ENCODE measurements at regions not wholly inside any gene's neighbourhood (a gene's known extent, or its start where the extent isn't known, plus 50 kb on each side); places are given as distances from the start of the nearest gene placed in this dataset.

GRCh38 chr10:63972949-63973827 is 452.0 kb downstream of the REEP3 start:
- TF ChIP-seq BACH2 (CRISPR knock-in tag; IDR thresholded peaks at IDR 0.05; ENCODE audit: borderline replicate concordance), result no peak
- TF ChIP-seq PATZ1 (CRISPR knock-in tag; IDR thresholded peaks at IDR 0.05; ENCODE audit: borderline replicate concordance), result no peak
- TF ChIP-seq PPARA (CRISPR knock-in tag; IDR thresholded peaks at IDR 0.05; ENCODE audit: borderline replicate concordance), result no peak
- no peak for TF ChIP-seq ARNTL (CRISPR knock-in tag; IDR thresholded peaks at IDR 0.05; ENCODE audit: borderline replicate concordance, low read depth)
- no peak for TF ChIP-seq POU6F1 (CRISPR knock-in tag; IDR thresholded peaks at IDR 0.05; ENCODE audit: borderline replicate concordance, low read depth)
- TF ChIP-seq RARB (CRISPR knock-in tag; IDR thresholded peaks at IDR 0.05), result no peak
